MM.1S (cell line): ENCODE measurements at regions not wholly inside any gene's neighbourhood (a gene's known extent, or its start where the extent isn't known, plus 50 kb on each side); places are given as distances from the start of the nearest gene placed in this dataset.

ENCODE experiments used
- DNase-seq: peaks from one replicate; pipeline ENCODE4 v3.0.0-alpha.2; 2015
- H2AFZ ChIP-seq: fragments of 300-600 bp; sonication (generic); 2 replicates; pipeline ENCODE4 v1.6.0; 2016; ENCODE audit warnings: antibody characterized with exemption, low read length
- H3F3A ChIP-seq: fragments of 300-600 bp; sonication (generic); 2 replicates; pipeline ENCODE4 v1.6.1; 2016; ENCODE audit warnings: mild to moderate bottlenecking, antibody characterized with exemption, low read length, moderate library complexity, mixed read lengths; ENCODE audit not compliant: insufficient read depth
- H3K27ac ChIP-seq: fragments of 300-600 bp; sonication (generic); 2 replicates; pipeline ENCODE4 v1.5.1; 2016; ENCODE audit warnings: mild to moderate bottlenecking, low read length
- H3K27me3 ChIP-seq: fragments of 300-600 bp; sonication (generic); replicated peaks from 2 replicates; pipeline ENCODE4 v1.6.0; 2016; ENCODE audit warnings: low read length; ENCODE audit not compliant: insufficient read depth
- H3K36me3 ChIP-seq: fragments of 300-600 bp; sonication (generic); replicated peaks from 2 replicates; pipeline ENCODE4 v1.6.1; 2016; ENCODE audit warnings: mild to moderate bottlenecking, low read length, mixed read lengths; ENCODE audit not compliant: insufficient read depth
- H3K4me1 ChIP-seq: fragments of 300-600 bp; sonication (generic); 2 replicates; pipeline ENCODE4 v1.6.1; 2016; ENCODE audit warnings: low read length, mixed read lengths
- H3K4me2 ChIP-seq: fragments of 300-600 bp; sonication (generic); 2 replicates; pipeline ENCODE4 v1.6.0; 2016; ENCODE audit warnings: low read depth, low read length
- H3K4me3 ChIP-seq: fragments of 300-600 bp; sonication (generic); 2 replicates; pipeline ENCODE4 v1.5.1; 2016; ENCODE audit warnings: low read length, mixed read lengths
- H3K79me2 ChIP-seq: fragments of 300-600 bp; sonication (generic); 2 replicates; pipeline ENCODE4 v1.6.1; 2016; ENCODE audit warnings: mixed run types, low read length, mixed read lengths
- H3K9ac ChIP-seq: fragments of 300-600 bp; sonication (generic); 2 replicates; pipeline ENCODE4 v1.6.1; 2016; ENCODE audit warnings: low read length, mixed read lengths
- H3K9me2 ChIP-seq: fragments of 300-600 bp; sonication (generic); replicated peaks from 2 replicates; pipeline ENCODE4 v1.6.1; 2016; ENCODE audit warnings: mild to moderate bottlenecking, low read length, mixed read lengths; ENCODE audit not compliant: insufficient read depth
- H3K9me3 ChIP-seq: fragments of 300-600 bp; sonication (generic); replicated peaks from 2 replicates; pipeline ENCODE4 v1.6.1; 2016; ENCODE audit warnings: mild to moderate bottlenecking, low read length, mixed read lengths; ENCODE audit not compliant: insufficient read depth
- H4K20me1 ChIP-seq: fragments of 300-600 bp; sonication (generic); 2 replicates; pipeline ENCODE4 v1.6.1; 2016; ENCODE audit warnings: mild to moderate bottlenecking, low read length, moderate library complexity, mixed read lengths; ENCODE audit not compliant: insufficient read depth
- CTCF ChIP-seq: fragments of 300-600 bp; sonication (generic); IDR thresholded peaks from 2 replicates; pipeline ENCODE4 v1.5.1; 2016; ENCODE audit warnings: antibody characterized with exemption, low read length, mixed read lengths
- EZH2 ChIP-seq: fragments of 300-600 bp; sonication (generic); optimal IDR thresholded peaks from 2 replicates; pipeline ENCODE3; 2017; ENCODE audit warnings: low read depth, mild to moderate bottlenecking, antibody characterized with exemption, low read length, mixed read lengths
- EZH2phosphoT487 ChIP-seq: fragments of 300-600 bp; sonication (generic); IDR thresholded peaks from 2 replicates; pipeline ENCODE4 v1.6.1; 2018; ENCODE audit warnings: antibody characterized with exemption, low read length

- Histone ChIP-seq H3K4me3 (no peak overlapping the region), H3K36me3 (no peaks in the 10 kb centered on the region)
These were observed 260.1 kb upstream of the PLSCR5 start for GRCh38 chr3:146865175-146865755.

GRCh38 chr3:146861262-146861661, 256.1 kb upstream of the PLSCR5 start:
- H3K9me3 ChIP-seq: no peaks in the 10 kb centered on the region
- H4K20me1 ChIP-seq: no peaks in the 10 kb centered on the region
- TF ChIP-seq EZH2phosphoT487: no peak
- H3K9ac ChIP-seq: no peak overlapping the region
- H3K79me2 ChIP-seq: no peaks in the 10 kb centered on the region
- no peaks in the 10 kb centered on the region for H3K9me2 ChIP-seq
- no peak overlapping the region for H3K4me2 ChIP-seq
- no peak overlapping the region for H3K27ac ChIP-seq
- H3K27me3 ChIP-seq: no peaks in the 10 kb centered on the region
- no peak for DNase-seq
- no peaks in the 10 kb centered on the region for H3K36me3 ChIP-seq
- H3F3A ChIP-seq: no peaks in the 10 kb centered on the region
- no peak overlapping the region for H3K4me3 ChIP-seq
- H2AFZ ChIP-seq: no peak overlapping the region
- H3K4me1 ChIP-seq: no peaks in the 10 kb centered on the region

More at GRCh38 chr3:146865175-146865755, 260.1 kb upstream of the PLSCR5 start:
- Histone ChIP-seq H4K20me1 (no peaks in the 10 kb centered on the region), H3K9me3 (no peaks in the 10 kb centered on the region), H3K9me2 (no peaks in the 10 kb centered on the region), H3K9ac (no peak overlapping the region), H3K79me2 (no peaks in the 10 kb centered on the region), H3K27me3 (no peaks in the 10 kb centered on the region), H3F3A (no peaks in the 10 kb centered on the region), H3K27ac (no peak overlapping the region), H3K4me2 (no peak overlapping the region), H2AFZ (no peak overlapping the region), H3K4me1 (no peaks in the 10 kb centered on the region)
- DNase-seq: no peak
- no peak for TF ChIP-seq CTCF
- no peak for TF ChIP-seq EZH2phosphoT487
- TF ChIP-seq EZH2: no peak

GRCh38 chr3:146854523-146854922, 249.4 kb upstream of the PLSCR5 start:
- TF ChIP-seq CTCF: no peak
- no peak for TF ChIP-seq EZH2
- no peak for TF ChIP-seq EZH2phosphoT487
- H4K20me1 ChIP-seq: no peaks in the 10 kb centered on the region
- H3K4me3 ChIP-seq: no peak overlapping the region
- H3K4me2 ChIP-seq: no peak overlapping the region
- H3K9me2 ChIP-seq: no peaks in the 10 kb centered on the region
- H3K36me3 ChIP-seq: no peaks in the 10 kb centered on the region
- no peak overlapping the region for H3K27ac ChIP-seq
- no peak overlapping the region for H2AFZ ChIP-seq
- no peaks in the 10 kb centered on the region for H3F3A ChIP-seq
- no peaks in the 10 kb centered on the region for H3K79me2 ChIP-seq
- H3K27me3 ChIP-seq: no peaks in the 10 kb centered on the region
- no peak for DNase-seq
- no peaks in the 10 kb centered on the region for H3K4me1 ChIP-seq
- no peak overlapping the region for H3K9ac ChIP-seq
- H3K9me3 ChIP-seq: no peaks in the 10 kb centered on the region

- H3F3A ChIP-seq: no peaks in the 10 kb centered on the region
- no peak overlapping the region for H3K27ac ChIP-seq
- H3K4me2 ChIP-seq: no peak overlapping the region
- no peaks in the 10 kb centered on the region for H4K20me1 ChIP-seq
- H3K9me2 ChIP-seq: no peaks in the 10 kb centered on the region
- no peaks in the 10 kb centered on the region for H3K4me1 ChIP-seq
- no peak overlapping the region for H2AFZ ChIP-seq
- H3K9ac ChIP-seq: no peak overlapping the region
- H3K4me3 ChIP-seq: no peak overlapping the region
- H3K79me2 ChIP-seq: no peaks in the 10 kb centered on the region
- no peak for TF ChIP-seq CTCF
- no peak for TF ChIP-seq EZH2phosphoT487
- TF ChIP-seq EZH2: no peak
- H3K36me3 ChIP-seq: no peaks in the 10 kb centered on the region
- H3K27me3 ChIP-seq: no peaks in the 10 kb centered on the region
- no peak for DNase-seq
- H3K9me3 ChIP-seq: no peaks in the 10 kb centered on the region
These were observed 246.5 kb upstream of the PLSCR5 start for GRCh38 chr3:146851665-146852064.
